GM12873 (cell line): ENCODE measurements at regions not wholly inside any gene's neighbourhood (a gene's known extent, or its start where the extent isn't known, plus 50 kb on each side); places are given as distances from the start of the nearest gene placed in this dataset.

Experiments
- TF ChIP-seq, protein P1 (sequence below): IDR thresholded peaks from 2 replicates; pipeline ENCODE4 v1.5.1; 2012; ENCODE audit warnings: low read depth, mild to moderate bottlenecking, moderate library complexity, low read length, control low read depth; ENCODE audit not compliant: insufficient read depth; ENCODE audit errors: missing control alignments

DNA sequence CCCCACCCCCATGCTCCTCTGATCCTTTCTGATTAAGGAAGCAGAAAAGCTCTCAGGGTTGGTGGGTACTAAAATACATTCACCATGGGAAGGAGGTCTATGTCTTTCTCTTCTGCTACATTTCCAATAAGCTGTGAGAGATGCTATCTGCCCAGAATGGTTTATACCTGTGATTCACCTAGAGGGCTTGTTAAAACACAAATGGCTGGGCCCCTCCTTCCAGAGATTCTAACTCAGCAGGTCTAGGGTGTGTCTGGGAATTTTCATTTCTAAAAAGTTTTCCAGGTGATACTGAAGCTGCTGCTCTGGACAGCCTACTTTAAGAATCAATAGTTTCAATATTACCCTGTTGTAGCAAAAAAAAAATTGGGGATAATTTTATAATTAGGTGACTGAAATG is 772.2 kb upstream of the ZEB2 start:
- TF ChIP-seq, protein P1, sequence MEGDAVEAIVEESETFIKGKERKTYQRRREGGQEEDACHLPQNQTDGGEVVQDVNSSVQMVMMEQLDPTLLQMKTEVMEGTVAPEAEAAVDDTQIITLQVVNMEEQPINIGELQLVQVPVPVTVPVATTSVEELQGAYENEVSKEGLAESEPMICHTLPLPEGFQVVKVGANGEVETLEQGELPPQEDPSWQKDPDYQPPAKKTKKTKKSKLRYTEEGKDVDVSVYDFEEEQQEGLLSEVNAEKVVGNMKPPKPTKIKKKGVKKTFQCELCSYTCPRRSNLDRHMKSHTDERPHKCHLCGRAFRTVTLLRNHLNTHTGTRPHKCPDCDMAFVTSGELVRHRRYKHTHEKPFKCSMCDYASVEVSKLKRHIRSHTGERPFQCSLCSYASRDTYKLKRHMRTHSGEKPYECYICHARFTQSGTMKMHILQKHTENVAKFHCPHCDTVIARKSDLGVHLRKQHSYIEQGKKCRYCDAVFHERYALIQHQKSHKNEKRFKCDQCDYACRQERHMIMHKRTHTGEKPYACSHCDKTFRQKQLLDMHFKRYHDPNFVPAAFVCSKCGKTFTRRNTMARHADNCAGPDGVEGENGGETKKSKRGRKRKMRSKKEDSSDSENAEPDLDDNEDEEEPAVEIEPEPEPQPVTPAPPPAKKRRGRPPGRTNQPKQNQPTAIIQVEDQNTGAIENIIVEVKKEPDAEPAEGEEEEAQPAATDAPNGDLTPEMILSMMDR = no peak

DNA sequence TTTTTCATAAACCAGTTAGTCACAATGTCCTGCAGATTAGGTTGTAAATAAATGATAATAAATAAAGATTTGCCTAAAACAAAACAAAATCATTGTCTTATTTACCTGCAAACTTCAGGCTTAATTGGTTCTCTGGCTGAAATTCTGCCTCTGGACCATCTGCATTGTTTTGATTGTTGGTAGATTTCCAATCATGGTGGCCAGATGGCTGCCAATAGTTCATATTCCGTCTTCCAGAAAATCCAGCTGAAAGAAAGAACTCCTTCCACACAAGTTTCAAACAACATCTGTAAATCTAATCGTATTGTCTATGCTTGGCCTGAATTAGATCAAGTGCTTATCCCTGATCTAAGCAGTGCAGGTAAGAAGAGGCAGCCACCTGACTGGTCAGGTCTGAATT is 771.1 kb upstream of the ZEB2 start:
- TF ChIP-seq, protein P1 = no peak

DNA sequence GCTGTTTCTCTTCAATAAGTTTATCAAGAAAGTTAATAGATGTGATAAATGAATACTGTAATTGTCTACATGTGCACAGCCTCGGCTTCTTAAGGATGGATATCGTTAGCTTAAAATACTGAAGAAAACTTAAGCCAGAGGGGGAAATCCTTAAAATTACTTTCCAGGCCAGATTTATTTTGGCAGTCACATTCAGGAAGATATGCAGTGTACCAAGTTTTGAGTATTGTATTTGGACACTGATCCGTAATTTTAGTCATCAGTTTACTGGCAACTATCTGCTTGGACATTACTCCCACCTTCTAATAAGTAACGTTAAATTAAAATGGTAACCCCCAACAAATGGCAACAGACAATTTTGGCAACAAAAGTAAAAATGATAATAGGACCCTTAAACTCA is 770.0 kb upstream of the ZEB2 start:
- TF ChIP-seq, protein P1 = no peak

DNA sequence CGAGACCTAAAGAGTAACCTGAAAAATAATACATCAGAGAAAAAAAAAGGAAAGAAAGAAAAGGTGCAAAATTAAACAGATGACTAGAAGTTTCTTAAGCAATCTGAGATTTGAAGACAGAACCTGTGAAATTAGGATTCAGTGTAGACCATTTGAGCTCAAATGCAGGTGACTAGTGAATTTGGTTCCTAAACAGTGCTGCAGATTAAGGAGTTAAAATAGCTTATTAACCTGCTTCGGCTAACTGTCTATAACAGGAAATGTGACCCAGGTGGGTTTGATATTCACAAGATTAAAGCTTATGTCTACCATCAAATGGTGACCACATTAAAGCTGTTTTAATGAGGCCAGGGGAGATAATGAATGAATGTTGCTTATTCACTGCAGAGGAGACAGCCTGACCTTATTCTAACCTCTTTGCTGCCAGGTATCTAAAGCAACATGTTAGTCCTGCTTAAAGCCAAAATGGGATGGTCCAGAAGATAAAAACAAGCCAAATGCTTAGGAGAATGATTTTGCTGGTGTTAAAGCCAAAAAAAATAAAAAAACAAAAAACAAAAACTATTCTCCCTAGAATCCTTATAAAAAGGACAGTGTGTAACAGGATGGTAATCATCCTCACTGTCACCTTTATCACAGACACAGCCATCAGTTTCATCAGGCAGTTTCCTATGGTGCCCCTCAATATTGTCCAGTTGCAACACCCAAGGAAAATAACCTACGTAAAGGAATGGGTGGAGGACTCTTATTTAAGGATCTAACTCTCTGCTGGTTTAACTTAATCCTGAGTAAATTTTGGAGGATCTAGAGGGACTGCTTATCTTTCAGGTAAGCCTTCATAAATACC is 769.0 kb upstream of the ZEB2 start:
- TF ChIP-seq, protein P1 = no peak

DNA sequence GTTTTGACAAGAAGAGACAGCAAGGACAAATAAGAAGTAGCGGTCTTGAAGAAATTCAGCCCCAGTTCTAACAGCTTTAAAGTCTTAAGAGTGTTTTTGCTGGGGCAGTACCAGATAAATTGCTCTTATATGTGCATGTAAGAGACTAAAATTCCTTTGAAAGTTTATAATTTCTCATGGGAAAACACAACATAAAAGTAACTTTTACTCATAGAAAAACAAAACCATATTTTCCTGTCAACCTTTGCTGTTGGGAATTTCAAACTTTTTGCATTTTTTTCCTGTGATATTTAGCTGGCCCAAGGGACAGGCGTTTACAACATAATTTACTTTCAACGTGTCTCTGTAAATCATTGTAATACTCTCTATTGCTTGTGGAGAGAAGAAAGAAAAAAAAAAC is 767.8 kb upstream of the ZEB2 start:
- TF ChIP-seq, protein P1 = no peak

DNA sequence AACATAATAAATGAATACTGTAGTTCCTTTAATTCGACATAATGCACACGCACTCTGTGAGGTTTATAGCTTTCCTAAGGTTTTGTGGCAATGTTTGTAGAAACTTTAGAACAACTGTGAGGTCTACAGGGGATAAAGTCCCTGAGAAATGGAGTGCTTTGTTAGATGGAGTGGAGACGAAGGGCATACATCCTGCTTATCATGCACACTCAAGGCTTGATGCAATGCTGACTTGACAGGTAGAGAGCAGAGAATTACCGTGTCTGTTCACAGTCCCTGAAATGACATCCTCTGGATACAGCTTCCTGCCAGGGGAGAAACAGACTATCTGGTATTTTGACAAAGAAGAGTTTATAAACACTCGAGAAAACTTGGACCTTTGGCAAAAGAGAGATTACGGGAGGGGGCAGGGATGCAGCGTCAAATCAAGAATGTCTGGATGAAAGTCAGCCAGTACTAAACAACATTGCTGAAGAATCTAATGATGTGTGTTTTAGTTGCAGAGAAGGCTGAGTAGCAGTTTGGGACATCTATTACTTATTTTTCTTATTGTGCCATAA is 766.9 kb upstream of the ZEB2 start:
- TF ChIP-seq, protein P1 = no peak

DNA sequence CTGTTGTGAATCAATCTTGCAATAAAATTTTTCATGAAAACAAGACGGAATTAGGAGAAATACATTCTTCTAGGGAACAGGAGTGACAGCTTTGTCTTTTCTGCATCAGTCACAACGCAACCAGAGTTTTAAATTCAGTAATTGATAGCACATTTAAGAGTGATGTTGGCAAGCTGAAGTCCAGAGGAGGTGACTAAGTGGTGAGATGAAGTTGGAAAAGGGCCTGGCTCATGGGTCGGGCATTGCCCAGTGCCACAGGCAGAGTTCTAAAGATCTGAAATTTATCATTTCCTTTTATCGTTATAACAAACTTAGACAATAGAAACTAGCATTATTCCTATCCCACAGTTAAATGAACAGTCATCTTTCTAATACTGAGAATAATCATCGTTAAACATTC is 764.6 kb upstream of the ZEB2 start:
- TF ChIP-seq, protein P1 = no peak
